ENCODE measurements at regions not wholly inside any gene's neighbourhood (a gene's known extent, or its start where the extent isn't known, plus 50 kb on each side); places are given as distances from the start of the nearest gene placed in this dataset.
"Not testable (repeated sequence)": the region's sequence is repeated elsewhere in the genome, so short reads cannot be mapped to it uniquely, and the experiment has no call there.

DNA sequence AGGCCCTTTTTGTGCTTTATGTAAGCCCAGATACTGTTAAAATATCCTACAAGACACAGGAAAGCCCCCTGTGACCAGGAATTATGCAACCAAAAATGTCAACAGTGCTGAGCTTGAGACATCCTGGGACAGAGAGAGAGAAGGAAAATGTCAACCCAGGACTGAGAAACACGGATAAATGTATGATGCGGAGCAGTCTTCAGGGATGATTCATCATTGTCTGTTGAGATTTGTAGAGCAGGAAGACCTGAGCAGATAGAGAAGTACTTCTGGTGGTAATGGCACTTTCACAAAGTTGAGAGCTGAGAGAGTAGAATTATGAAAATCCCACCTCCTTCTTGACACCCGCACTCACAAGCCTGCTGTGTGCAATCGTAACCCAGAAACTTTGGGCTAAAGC, 330.1 kb upstream of the FRG1 start:
- H2AFZ ChIP-seq (replicated peaks; ENCODE audit: low read length, poor library complexity); intact Hi-C loops (cut with micrococcal nuclease); H3K27ac ChIP-seq (ENCODE audit: insufficient read depth, low read length); H3K23ac ChIP-seq (ENCODE audit: low read depth, low read length); H3K18ac ChIP-seq (ENCODE audit: low read depth, low read length); H3K4me1 ChIP-seq (ENCODE audit: control insufficient read depth, insufficient read depth, low read length); H2BK15ac ChIP-seq (ENCODE audit: low read depth, low read length); H3K4ac ChIP-seq (ENCODE audit: low read depth, low read length); H4K5ac ChIP-seq (ENCODE audit: low read depth, low read length); H3K79me1 ChIP-seq (ENCODE audit: low read depth in 1 of 2, low read length in 2 of 2); in situ Hi-C loops (cut with MboI; ENCODE audit: low sequenced_read_pairs); CTCF ChIA-PET; H4K91ac ChIP-seq (ENCODE audit: insufficient read depth, low read depth, low read length); H3K4me2 ChIP-seq (ENCODE audit: low read depth, low read length); H2AK9ac ChIP-seq (replicated peaks; ENCODE audit: low read depth, low read length, poor library complexity); H2BK5ac ChIP-seq (ENCODE audit: low read depth, low read length, poor library complexity, severe bottlenecking); POLR2A ChIA-PET (ENCODE audit: unreplicated experiment); H3K56ac ChIP-seq (ENCODE audit: extremely low read depth, insufficient read depth, low read length); H3K9me3 ChIP-seq (ENCODE audit: control insufficient read depth, insufficient read depth, low read length); H2BK20ac ChIP-seq (ENCODE audit: low read depth, low read length); H3K9ac ChIP-seq (ENCODE audit: low read depth, low read length); H3K9me1 ChIP-seq (ENCODE audit: insufficient read depth, low read length); H2BK120ac ChIP-seq (ENCODE audit: low read depth, low read length); H4K20me1 ChIP-seq (ENCODE audit: insufficient read depth, low read length); H3K4me3 ChIP-seq (ENCODE audit: insufficient read depth, low read depth, low read length); H2AK5ac ChIP-seq (ENCODE audit: low read depth, low read length); ATAC-seq (ENCODE audit: low read depth); H3K36me3 ChIP-seq (ENCODE audit: control insufficient read depth, insufficient read depth, low read length); H3K27me3 ChIP-seq (ENCODE audit: control insufficient read depth, insufficient read depth, low read length); H4K8ac ChIP-seq (ENCODE audit: low read depth in 2 of 2, low read length in 2 of 2); H3K14ac ChIP-seq (replicated peaks; ENCODE audit: low read depth, low read length); DNase-seq; dilution Hi-C loops (cut with HindIII; ENCODE audit: low sequenced_read_pairs, unreplicated experiment); BruUV-seq (replicated peaks): not testable (repeated sequence)
- WGBS, 2 experiments (ENCODE audit: extremely low coverage in 2 of 2, insufficient read length in 1 of 2), result no CpG with 5 or more reads among the region's 4 CpGs

Measured in IMR-90 (cell line).